Activated naive CD4-positive, alpha-beta T cell treated with anti-CD3 and anti-CD28 coated beads, Interleukin-2, amount 10 ng/mL, durations not matched to agents 7 days and 5 days (primary cell): ENCODE measurements at regions not wholly inside any gene's neighbourhood (a gene's known extent, or its start where the extent isn't known, plus 50 kb on each side); places are given as distances from the start of the nearest gene placed in this dataset.

Experiments used
- CTCF ChIA-PET: fragments of 350-600 bp; sonication (Branson Sonifier 250); formaldehyde crosslinking; loops from one replicate; lab custom pipeline; 2021; ENCODE audit warnings: antibody characterized with exemption; lab: Charles Lee
- DNase-seq: peaks from one replicate; pipeline ENCODE4 v3.0.0-alpha.2; 2020
- H3K27ac Mint-ChIP-seq: one replicate; pipeline ENCODE4 v1.8.0; 2021; ENCODE audit warnings: mild to moderate bottlenecking, moderate library complexity, mixed read lengths
- H3K27me3 Mint-ChIP-seq: one replicate; pipeline ENCODE4 v1.8.0; 2021; ENCODE audit warnings: mild to moderate bottlenecking, mixed read lengths
- H3K36me3 Mint-ChIP-seq: one replicate; pipeline ENCODE4 v1.8.0; 2021; ENCODE audit warnings: mixed read lengths
- H3K4me1 Mint-ChIP-seq: one replicate; pipeline ENCODE4 v1.8.0; 2021; ENCODE audit warnings: mixed read lengths
- H3K4me3 Mint-ChIP-seq: one replicate; pipeline ENCODE4 v1.8.0; 2021; ENCODE audit warnings: mild to moderate bottlenecking, moderate library complexity, mixed read lengths
- H3K9me3 Mint-ChIP-seq: one replicate; pipeline ENCODE4 v1.8.0; 2021; ENCODE audit warnings: mixed read lengths

DNA sequence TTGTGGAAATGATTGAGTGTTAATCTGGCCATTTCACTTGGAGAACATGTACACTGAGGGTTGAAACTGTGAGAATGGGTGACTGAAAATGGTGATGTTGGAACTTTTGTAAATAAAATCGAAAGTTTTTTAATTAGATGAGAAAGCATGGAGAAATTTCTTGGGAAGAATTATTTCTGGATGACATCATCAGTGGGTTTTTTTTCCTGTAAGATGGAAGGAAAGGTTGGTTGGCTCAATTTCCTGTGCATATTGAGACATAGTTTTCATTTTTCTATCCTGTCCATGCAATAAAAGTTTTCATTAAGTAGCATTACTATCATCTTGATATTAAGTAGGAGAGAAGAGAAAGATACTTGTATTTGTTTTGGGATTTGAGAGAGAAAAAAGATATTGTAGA, 120.6 kb upstream of the HTR2A start:
- no peaks in the 10 kb centered on the region for H3K4me1 Mint-ChIP-seq
- H3K27me3 Mint-ChIP-seq = no peaks in the 10 kb centered on the region
- no peak overlapping the region for H3K27ac Mint-ChIP-seq
- no peak for DNase-seq
- H3K9me3 Mint-ChIP-seq = no peaks in the 10 kb centered on the region
- CTCF ChIA-PET = no interaction called here
- H3K4me3 Mint-ChIP-seq = no peak overlapping the region
- H3K36me3 Mint-ChIP-seq = no peaks in the 10 kb centered on the region

DNA sequence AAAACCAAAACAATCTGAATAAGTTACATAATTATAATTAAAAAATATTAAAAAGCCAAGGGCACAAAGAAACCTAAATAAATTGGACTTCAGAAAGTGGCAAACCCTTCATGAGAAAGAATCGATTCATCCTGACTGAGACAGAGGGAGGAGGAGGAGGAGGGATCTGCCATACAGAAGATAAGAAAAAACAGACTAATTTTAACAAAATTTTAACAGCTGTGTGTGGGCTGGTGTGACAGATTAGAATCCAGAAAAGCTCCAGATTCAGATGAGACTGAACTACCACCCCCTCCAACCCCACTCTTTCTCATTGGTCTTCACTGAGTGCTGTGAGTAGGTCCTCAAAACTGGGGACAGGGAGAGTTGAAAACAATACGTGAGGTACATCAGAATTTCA, 111.5 kb upstream of the HTR2A start:
- Mint-ChIP-seq H3K27ac (no peak overlapping the region), H3K27me3 (peaks cover 5% of the 10 kb centered on the region), H3K36me3 (no peaks in the 10 kb centered on the region), H3K9me3 (no peaks in the 10 kb centered on the region), H3K4me3 (no peak overlapping the region), H3K4me1 (no peaks in the 10 kb centered on the region)
- CTCF ChIA-PET = no interaction called here
- DNase-seq = no peak

- DNase-seq = no peak
- Mint-ChIP-seq H3K9me3 (no peaks in the 10 kb centered on the region), H3K36me3 (no peaks in the 10 kb centered on the region), H3K27ac (no peak overlapping the region), H3K4me1 (no peaks in the 10 kb centered on the region), H3K4me3 (no peak overlapping the region), H3K27me3 (peaks cover 5% of the 10 kb centered on the region)
- CTCF ChIA-PET = no interaction called here
These were observed 109.0 kb upstream of the HTR2A start for GRCh38 chr13:47005756-47006414.

DNA sequence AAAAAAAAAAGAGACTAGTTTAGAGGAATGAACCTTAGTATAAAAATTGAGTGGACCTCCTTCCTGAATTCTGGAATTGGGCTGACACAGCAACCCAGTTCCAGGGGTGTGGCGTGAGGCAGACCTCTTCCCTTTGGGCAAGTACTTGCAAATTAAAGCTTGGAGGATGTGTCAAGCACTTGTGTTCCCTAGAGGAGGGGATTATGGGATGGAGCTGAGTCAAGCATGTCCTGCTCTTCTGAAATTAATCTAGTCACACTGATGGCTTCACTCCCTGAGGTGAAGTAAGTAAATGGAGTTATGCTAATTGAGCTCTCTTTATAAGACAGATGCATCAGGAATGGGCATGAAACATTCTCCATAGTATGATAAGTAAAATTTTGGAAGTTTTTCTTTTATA, 107.7 kb upstream of the HTR2A start:
- Mint-ChIP-seq H3K36me3 (no peaks in the 10 kb centered on the region), H3K27me3 (peaks cover 5% of the 10 kb centered on the region), H3K27ac (no peak overlapping the region), H3K4me1 (no peaks in the 10 kb centered on the region), H3K9me3 (no peaks in the 10 kb centered on the region), H3K4me3 (no peak overlapping the region)
- no peak for DNase-seq
- CTCF ChIA-PET = interaction anchor here (1.2 kb wide), 1 partner anchor 10 kb away, joined by 3 read pairs; no protein-coding TSS in a partner anchor

- Mint-ChIP-seq H3K36me3 (no peaks in the 10 kb centered on the region), H3K9me3 (no peaks in the 10 kb centered on the region), H3K27me3 (peaks cover 5% of the 10 kb centered on the region), H3K4me1 (no peaks in the 10 kb centered on the region), H3K27ac (no peak overlapping the region), H3K4me3 (no peak overlapping the region)
- CTCF ChIA-PET = interaction anchor here (1.2 kb wide), 1 partner anchor 10 kb away, joined by 3 read pairs; no protein-coding TSS in a partner anchor
- no peak for DNase-seq
These were observed 107.2 kb upstream of the HTR2A start for GRCh38 chr13:47004027-47004426.

DNA sequence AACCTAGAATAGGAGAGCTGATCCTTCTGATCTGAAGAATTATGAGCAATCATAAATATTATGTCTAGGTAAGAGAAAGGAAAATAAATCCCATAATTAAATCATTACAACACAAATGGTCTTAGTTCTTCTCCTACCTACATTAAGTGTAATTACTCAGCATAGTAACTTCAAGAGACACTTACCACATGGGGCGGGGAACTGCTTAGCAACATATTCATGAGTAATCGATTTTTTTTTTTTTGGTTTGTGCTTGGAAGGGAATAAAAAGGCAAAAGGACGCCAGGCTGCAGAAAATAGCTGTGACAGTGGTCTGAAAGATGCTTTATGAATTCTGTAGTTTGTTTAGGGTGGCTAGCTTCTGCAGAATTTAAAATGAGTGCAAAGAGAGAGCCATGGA, 103.3 kb upstream of the HTR2A start:
- CTCF ChIA-PET = interaction anchor here (0.5 kb wide), 1 partner anchor 106 kb away, joined by 3 read pairs; no protein-coding TSS in a partner anchor

GRCh38 chr13:46996316-46997030, 99.6 kb upstream of the HTR2A start:
- CTCF ChIA-PET = interaction anchor here (1.5 kb wide), 1 partner anchor 33 kb away, joined by 3 read pairs; no protein-coding TSS in a partner anchor
- Mint-ChIP-seq H3K4me3 (no peak overlapping the region), H3K36me3 (no peaks in the 10 kb centered on the region), H3K4me1 (no peaks in the 10 kb centered on the region), H3K27me3 (peaks cover 4% of the 10 kb centered on the region), H3K9me3 (no peaks in the 10 kb centered on the region), H3K27ac (no peak overlapping the region)
- DNase-seq = no peak

More for the DNA sequence above, 103.3 kb upstream of the HTR2A start:
- no peaks in the 10 kb centered on the region for H3K36me3 Mint-ChIP-seq
- H3K27me3 Mint-ChIP-seq = peaks cover 7% of the 10 kb centered on the region
- no peak for DNase-seq
- no peaks in the 10 kb centered on the region for H3K4me1 Mint-ChIP-seq
- H3K9me3 Mint-ChIP-seq = no peaks in the 10 kb centered on the region
- H3K27ac Mint-ChIP-seq = no peak overlapping the region
- no peak overlapping the region for H3K4me3 Mint-ChIP-seq

DNA sequence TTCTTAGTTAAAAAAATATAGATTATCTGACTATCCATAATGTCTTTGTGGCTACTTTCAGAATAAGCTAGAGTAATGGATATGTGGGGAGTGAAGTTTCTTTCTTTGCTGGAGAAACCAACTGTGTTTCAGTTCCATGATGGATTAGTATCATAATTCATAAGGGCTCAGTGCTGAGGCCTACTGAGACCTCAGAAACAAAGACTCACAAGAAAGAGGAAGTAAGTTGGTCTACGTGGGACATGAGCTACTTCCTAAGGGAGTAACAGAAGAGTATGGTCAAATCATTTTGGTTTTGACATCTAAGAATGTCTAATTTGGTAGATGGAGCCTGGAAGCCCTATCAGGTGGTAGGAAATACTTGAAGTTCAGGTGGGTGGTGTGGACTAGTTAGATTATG, 99.0 kb upstream of the HTR2A start:
- Mint-ChIP-seq H3K9me3 (no peaks in the 10 kb centered on the region), H3K27ac (no peak overlapping the region), H3K36me3 (no peaks in the 10 kb centered on the region), H3K4me1 (no peaks in the 10 kb centered on the region), H3K4me3 (no peak overlapping the region), H3K27me3 (peaks cover 4% of the 10 kb centered on the region)
- CTCF ChIA-PET = interaction anchor here (0.6 to 1.5 kb wide), 2 partner anchors 33 to 165 kb away, joined by 3 read pairs; no protein-coding TSS in a partner anchor
- no peak for DNase-seq

DNA sequence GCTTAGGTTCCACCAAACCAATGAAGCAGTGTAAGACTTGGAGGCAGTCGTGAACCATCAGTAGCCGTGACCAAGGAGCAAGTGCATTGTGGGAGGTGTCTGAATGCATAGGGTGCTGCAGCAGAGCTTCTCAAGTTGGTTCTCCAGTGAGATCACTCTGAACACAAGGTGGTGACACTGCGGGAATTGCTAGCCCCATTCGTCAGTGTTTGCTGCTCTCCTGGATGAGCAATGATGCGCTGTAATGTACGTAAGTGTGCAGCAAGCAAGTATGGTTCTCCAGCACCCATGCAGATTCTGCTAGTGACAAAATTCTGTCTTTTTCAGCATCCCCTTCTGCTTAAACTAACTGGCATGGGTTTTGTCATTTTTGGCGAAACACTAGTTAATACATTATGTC, 97.6 kb upstream of the HTR2A start:
- H3K4me1 Mint-ChIP-seq = no peaks in the 10 kb centered on the region
- no peak overlapping the region for H3K27ac Mint-ChIP-seq
- no peaks in the 10 kb centered on the region for H3K36me3 Mint-ChIP-seq
- H3K9me3 Mint-ChIP-seq = no peaks in the 10 kb centered on the region
- no peak for DNase-seq
- no peak overlapping the region for H3K4me3 Mint-ChIP-seq
- H3K27me3 Mint-ChIP-seq = peaks cover 4% of the 10 kb centered on the region
- CTCF ChIA-PET = interaction anchor here (1.1 kb wide), 1 partner anchor 10 kb away, joined by 3 read pairs; no protein-coding TSS in a partner anchor

DNA sequence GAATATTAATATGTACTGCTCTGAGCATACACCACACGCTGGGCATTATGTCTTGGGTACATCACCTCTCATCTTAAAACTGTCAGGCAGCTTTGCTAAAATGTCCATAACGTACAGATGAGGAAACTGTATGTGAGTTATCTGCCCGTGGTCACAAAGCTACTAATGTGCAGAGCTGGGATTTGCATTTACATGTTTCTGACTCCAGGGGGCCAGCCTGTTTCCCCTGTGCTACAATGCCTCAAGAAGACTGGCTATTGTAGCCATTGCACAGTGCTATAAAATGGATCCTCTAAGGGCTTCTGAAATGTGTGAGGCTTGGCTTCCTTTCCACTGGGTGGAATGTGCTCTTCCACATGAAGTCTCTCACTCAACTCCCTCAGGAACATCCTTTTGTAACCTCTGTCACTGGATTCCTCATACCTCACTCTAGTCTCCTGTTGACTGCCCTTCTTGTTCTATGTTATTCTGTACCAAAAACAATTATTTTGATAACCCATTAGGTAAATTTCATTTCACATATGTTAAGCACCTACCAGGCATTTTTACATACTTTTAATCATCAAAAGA, 95.6 kb upstream of the HTR2A start:
- H3K4me1 Mint-ChIP-seq = no peaks in the 10 kb centered on the region
- H3K27ac Mint-ChIP-seq = no peak overlapping the region
- CTCF ChIA-PET = interaction anchor here (1.3 kb wide), 1 partner anchor 18 kb away, joined by 4 read pairs; no protein-coding TSS in a partner anchor
- H3K36me3 Mint-ChIP-seq = no peaks in the 10 kb centered on the region
- DNase-seq = no peak
- H3K27me3 Mint-ChIP-seq = no peaks in the 10 kb centered on the region
- H3K4me3 Mint-ChIP-seq = no peak overlapping the region
- H3K9me3 Mint-ChIP-seq = no peaks in the 10 kb centered on the region

DNA sequence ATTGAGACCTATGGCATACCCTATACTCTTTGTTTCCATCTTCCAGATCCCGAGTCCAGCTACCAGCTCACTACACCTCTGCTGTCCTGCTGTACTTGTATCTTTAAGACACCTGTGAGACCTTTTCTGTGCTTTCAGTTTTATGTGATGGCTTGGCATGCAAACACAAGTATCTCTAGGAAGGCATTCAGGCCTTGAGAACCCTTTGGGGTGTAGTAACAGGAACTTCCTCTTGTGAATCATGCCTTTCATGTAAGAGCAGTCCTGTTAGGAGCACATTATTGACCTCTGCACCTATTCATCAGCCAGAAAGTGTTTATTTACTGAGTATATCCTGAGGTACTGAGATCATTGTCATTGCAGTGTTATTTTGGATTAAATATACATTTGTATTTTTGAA, 87.0 kb upstream of the HTR2A start:
- Mint-ChIP-seq H3K27me3 (no peaks in the 10 kb centered on the region), H3K27ac (no peak overlapping the region), H3K36me3 (no peaks in the 10 kb centered on the region), H3K4me1 (peaks cover 16% of the 10 kb centered on the region), H3K4me3 (no peak overlapping the region), H3K9me3 (no peaks in the 10 kb centered on the region)
- no peak for DNase-seq
- CTCF ChIA-PET = no interaction called here

DNA sequence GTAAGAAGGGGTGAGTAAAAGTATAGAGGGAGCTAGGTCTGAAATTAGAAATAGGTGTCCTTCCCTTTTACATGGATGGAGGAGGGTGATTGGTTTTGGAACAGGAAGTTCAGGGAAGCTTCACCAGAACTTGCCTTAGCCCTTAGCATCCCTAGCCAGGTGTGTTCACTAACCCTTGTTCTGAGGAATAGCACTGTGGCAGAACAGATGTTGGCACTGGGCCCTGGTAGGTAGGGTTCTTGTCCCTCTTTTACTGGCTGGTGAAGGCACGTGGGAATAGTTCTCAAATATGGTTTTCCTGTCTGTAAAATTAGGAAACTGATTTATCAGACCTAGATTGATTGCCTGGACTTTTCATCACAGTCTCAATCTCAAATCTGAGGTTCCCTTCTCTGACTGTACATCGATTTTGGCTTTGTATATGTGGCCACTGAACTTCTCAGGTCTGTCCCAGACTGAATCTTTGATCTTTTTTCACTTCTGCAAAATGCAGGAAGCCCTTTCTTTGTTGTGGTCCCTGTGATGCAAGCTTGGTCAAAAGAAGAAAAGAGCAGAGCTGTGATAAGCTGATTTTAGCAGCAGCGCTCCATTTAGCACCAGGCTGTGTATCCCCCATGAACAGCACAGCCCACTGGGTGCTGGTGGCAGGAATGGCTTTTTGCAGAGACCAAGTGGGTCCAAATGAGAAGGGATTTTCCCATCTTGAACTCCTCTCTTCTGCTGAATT, 86.2 kb upstream of the HTR2A start:
- Mint-ChIP-seq H3K36me3 (no peaks in the 10 kb centered on the region), H3K4me1 (peaks cover 16% of the 10 kb centered on the region), H3K27me3 (no peaks in the 10 kb centered on the region), H3K9me3 (no peaks in the 10 kb centered on the region), H3K4me3 (no peak overlapping the region), H3K27ac (no peak overlapping the region)
- no peak for DNase-seq
- CTCF ChIA-PET = no interaction called here

DNA sequence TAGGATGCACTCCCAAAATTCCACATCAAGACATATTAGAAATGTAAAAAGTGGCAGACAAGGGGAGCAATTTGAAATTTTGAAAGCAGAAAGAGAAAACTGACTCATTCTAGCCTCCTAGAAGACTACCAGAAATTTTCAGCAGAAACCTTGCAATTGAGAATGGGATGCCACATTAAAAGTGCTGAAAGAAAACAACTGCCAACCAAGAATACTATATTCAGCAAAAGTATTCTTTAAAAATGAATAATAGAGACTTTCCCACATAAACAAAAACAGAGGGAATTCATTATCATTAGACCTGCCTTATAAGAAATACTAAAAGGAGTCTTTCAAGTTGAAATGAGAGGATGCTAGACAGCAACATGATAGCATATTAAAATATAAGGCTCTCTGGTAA, 78.3 kb upstream of the HTR2A start:
- CTCF ChIA-PET = interaction anchor here (0.7 kb wide), 1 partner anchor 803 kb away, joined by 4 read pairs; no protein-coding TSS in a partner anchor
- H3K36me3 Mint-ChIP-seq = no peaks in the 10 kb centered on the region
- H3K4me3 Mint-ChIP-seq = no peak overlapping the region
- no peak for DNase-seq
- H3K9me3 Mint-ChIP-seq = peaks cover 3% of the 10 kb centered on the region
- H3K27me3 Mint-ChIP-seq = no peaks in the 10 kb centered on the region
- H3K27ac Mint-ChIP-seq = no peak overlapping the region
- no peaks in the 10 kb centered on the region for H3K4me1 Mint-ChIP-seq

GRCh38 chr13:46968450-46968849, 71.6 kb upstream of the HTR2A start:
- Mint-ChIP-seq H3K4me3 (no peak overlapping the region), H3K9me3 (no peaks in the 10 kb centered on the region), H3K27ac (no peak overlapping the region), H3K4me1 (no peaks in the 10 kb centered on the region), H3K27me3 (no peaks in the 10 kb centered on the region), H3K36me3 (no peaks in the 10 kb centered on the region)
- CTCF ChIA-PET = no interaction called here
- no peak for DNase-seq
